IMR-90 (cell line): ENCODE measurements at regions not wholly inside any gene's neighbourhood (a gene's known extent, or its start where the extent isn't known, plus 50 kb on each side); places are given as distances from the start of the nearest gene placed in this dataset.

Experiments used
- ATAC-seq: fragments of 200-7000 bp; cut with Tn5 transposase; 2 replicates; pipeline ENCODE4 v1.9.1; 2020; ENCODE audit warnings: low read depth, mild to moderate bottlenecking, moderate library complexity
- BruUV-seq: library from RNA; stranded (reverse); fragments of 400-500 nt; replicated peaks from 2 replicates; lab custom pipeline; 2021; lab: Mats Ljungman, UMichigan
- CTCF ChIA-PET: fragments of 300-600 bp; formaldehyde crosslinking; extraction: SDS; loops from one replicate; lab custom pipeline; 2021; ENCODE audit warnings: antibody characterized with exemption; lab: Yijun Ruan, JAX
- POLR2A ChIA-PET: fragments of 300-600 bp; sonication (Branson Sonifier 250); formaldehyde crosslinking; loops from one replicate; lab custom pipeline; 2022; ENCODE audit warnings: antibody characterized with exemption; ENCODE audit not compliant: unreplicated experiment; lab: Charles Lee
- DNase-seq: peaks from one replicate; pipeline ENCODE4 v3.0.0; 2013
- H2AFZ ChIP-seq: replicated peaks from 2 replicates; pipeline ENCODE3; 2013; ENCODE audit warnings: low read length, mild to moderate bottlenecking; ENCODE audit not compliant: poor library complexity
- H2AK5ac ChIP-seq: 2 replicates; pipeline ENCODE4 v1.6.1; 2013; ENCODE audit warnings: low read depth, low read length, inconsistent platforms
- H2AK9ac ChIP-seq: replicated peaks from 2 replicates; pipeline ENCODE3; 2013; ENCODE audit warnings: mild to moderate bottlenecking, low read depth, low read length, moderate library complexity; ENCODE audit not compliant: poor library complexity
- H2BK120ac ChIP-seq: 2 replicates; pipeline ENCODE4 v1.6.1; 2013; ENCODE audit warnings: low read depth, low read length, inconsistent platforms
- H2BK15ac ChIP-seq: 3 replicates; pipeline ENCODE4 v1.6.1; 2013; ENCODE audit warnings: low read depth, low read length, inconsistent platforms
- H2BK20ac ChIP-seq: 2 replicates; pipeline ENCODE4 v1.6.1; 2013; ENCODE audit warnings: low read depth, mild to moderate bottlenecking, inconsistent platforms, low read length, moderate library complexity
- H2BK5ac ChIP-seq: 2 replicates; pipeline ENCODE4 v1.6.1; 2013; ENCODE audit warnings: mild to moderate bottlenecking, low read depth, low read length, inconsistent platforms; ENCODE audit not compliant: poor library complexity, severe bottlenecking
- H3K14ac ChIP-seq: replicated peaks from 2 replicates; pipeline ENCODE4 v1.6.1; 2013; ENCODE audit warnings: low read depth, low read length, inconsistent platforms
- H3K18ac ChIP-seq: 2 replicates; pipeline ENCODE4 v1.6.1; 2013; ENCODE audit warnings: low read depth, low read length, control low read depth
- H3K23ac ChIP-seq: 2 replicates; pipeline ENCODE4 v1.6.1; 2013; ENCODE audit warnings: low read depth, low read length, inconsistent platforms
- H3K27ac ChIP-seq: 2 replicates; pipeline ENCODE4 v1.5.1; 2013; ENCODE audit warnings: mild to moderate bottlenecking, control low read depth, low read length; ENCODE audit not compliant: insufficient read depth
- H3K27me3 ChIP-seq: 2 replicates; pipeline ENCODE4 v1.6.1; 2013; ENCODE audit warnings: low read length; ENCODE audit not compliant: control insufficient read depth, insufficient read depth
- H3K36me3 ChIP-seq: 2 replicates; pipeline ENCODE4 v1.6.1; 2013; ENCODE audit warnings: low read length, mixed read lengths; ENCODE audit not compliant: control insufficient read depth, insufficient read depth
- H3K4ac ChIP-seq: 2 replicates; pipeline ENCODE4 v1.6.1; 2013; ENCODE audit warnings: low read depth, low read length, inconsistent platforms
- H3K4me1 ChIP-seq: 2 replicates; pipeline ENCODE4 v1.6.1; 2013; ENCODE audit warnings: low read length, mixed read lengths; ENCODE audit not compliant: control insufficient read depth, insufficient read depth
- H3K4me2 ChIP-seq: 2 replicates; pipeline ENCODE4 v1.6.1; 2013; ENCODE audit warnings: low read depth, mild to moderate bottlenecking, control low read depth, low read length, moderate library complexity
- H3K4me3 ChIP-seq: 2 replicates; pipeline ENCODE4 v1.5.1; 2013; ENCODE audit warnings: low read depth, mild to moderate bottlenecking, control low read depth, low read length, moderate library complexity; ENCODE audit not compliant: insufficient read depth
- H3K56ac ChIP-seq: 2 replicates; pipeline ENCODE4 v1.6.1; 2013; ENCODE audit warnings: low read length, inconsistent platforms; ENCODE audit not compliant: insufficient read depth; ENCODE audit errors: extremely low read depth
- H3K79me1 ChIP-seq, 2 experiments: 2 replicates each; pipeline ENCODE4 v1.6.1; 2013; ENCODE audit warnings: low read length in 2 of 2, inconsistent platforms in 1 of 2, low read depth in 1 of 2
- H3K9ac ChIP-seq: 2 replicates; pipeline ENCODE4 v1.6.1; 2013; ENCODE audit warnings: low read depth, low read length, control low read depth
- H3K9me1 ChIP-seq: 2 replicates; pipeline ENCODE4 v1.6.1; 2013; ENCODE audit warnings: low read length, inconsistent platforms; ENCODE audit not compliant: insufficient read depth
- H3K9me3 ChIP-seq: 2 replicates; pipeline ENCODE4 v1.6.1; 2013; ENCODE audit warnings: low read length; ENCODE audit not compliant: control insufficient read depth, insufficient read depth
- H4K20me1 ChIP-seq: 2 replicates; pipeline ENCODE4 v1.6.1; 2013; ENCODE audit warnings: low read length, inconsistent platforms; ENCODE audit not compliant: insufficient read depth
- H4K5ac ChIP-seq: 2 replicates; pipeline ENCODE4 v1.6.1; 2013; ENCODE audit warnings: mild to moderate bottlenecking, low read depth, low read length, control low read depth
- H4K8ac ChIP-seq, 2 experiments: 2 replicates each; pipeline ENCODE4 v1.6.1; 2013; ENCODE audit warnings: low read depth in 2 of 2, low read length in 2 of 2, control low read depth in 1 of 2, inconsistent platforms in 1 of 2
- H4K91ac ChIP-seq: 2 replicates; pipeline ENCODE4 v1.6.1; 2013; ENCODE audit warnings: low read depth, low read length, inconsistent platforms; ENCODE audit not compliant: insufficient read depth
- BHLHE40 ChIP-seq: fragments of 150-350 bp; IDR thresholded peaks from 2 replicates; pipeline ENCODE4 v1.6.1; 2016; ENCODE audit warnings: mild to moderate bottlenecking, low read depth, low read length
- CEBPB ChIP-seq: IDR thresholded peaks from 2 replicates; pipeline ENCODE4 v1.6.1; 2012; ENCODE audit warnings: low read depth, low read length, improper control_type of control experiment
- CHD1 ChIP-seq: IDR thresholded peaks from 2 replicates; pipeline ENCODE4 v1.6.1; 2012; ENCODE audit warnings: low read depth, low read length, improper control_type of control experiment
- FOS ChIP-seq: fragments of 150-350 bp; IDR thresholded peaks from 2 replicates; pipeline ENCODE4 v1.6.1; 2016; ENCODE audit warnings: low read depth, low read length
- MAFK ChIP-seq: IDR thresholded peaks from 2 replicates; pipeline ENCODE4 v1.6.1; 2012; ENCODE audit warnings: low read depth, low read length, improper control_type of control experiment
- MAZ ChIP-seq: IDR thresholded peaks from 2 replicates; pipeline ENCODE4 v1.6.1; 2012; ENCODE audit warnings: low read depth, mild to moderate bottlenecking, low read length, improper control_type of control experiment, moderate library complexity, borderline replicate concordance
- MXI1 ChIP-seq: IDR thresholded peaks from 2 replicates; pipeline ENCODE4 v1.6.1; 2012; ENCODE audit warnings: low read depth, mild to moderate bottlenecking, low read length, moderate library complexity, borderline replicate concordance
- NFE2L2 ChIP-seq: fragments of 150-350 bp; IDR thresholded peaks from 2 replicates; pipeline ENCODE4 v1.6.1; 2016; ENCODE audit warnings: low read depth, mild to moderate bottlenecking, low read length
- POLR2A ChIP-seq: IDR thresholded peaks from 2 replicates; pipeline ENCODE4 v1.6.1; 2012; ENCODE audit warnings: mild to moderate bottlenecking, low read depth, low read length
- RAD21 ChIP-seq: IDR thresholded peaks from 2 replicates; pipeline ENCODE4 v1.6.1; 2012; ENCODE audit warnings: low read length, improper control_type of control experiment
- RCOR1 ChIP-seq: IDR thresholded peaks from 2 replicates; pipeline ENCODE4 v1.6.1; 2012; ENCODE audit warnings: mild to moderate bottlenecking, low read length, improper control_type of control experiment; ENCODE audit not compliant: insufficient replicate concordance
- RFX5 ChIP-seq: IDR thresholded peaks from 2 replicates; pipeline ENCODE4 v1.8.0; 2012; ENCODE audit warnings: low read depth, mild to moderate bottlenecking, low read length, moderate library complexity
- SMC3 ChIP-seq: fragments of 150-350 bp; IDR thresholded peaks from 2 replicates; pipeline ENCODE4 v1.6.1; 2016; ENCODE audit warnings: low read depth, mild to moderate bottlenecking, antibody characterized with exemption, low read length, moderate library complexity
- WGBS, 2 experiments: methylation state at CpG; one replicate each; pipeline versions ENCODE4 v1.1.5 to v1.1.7; 2013; ENCODE audit warnings: missing lambda C conversion rate in 2 of 2; ENCODE audit not compliant: insufficient read length in 1 of 2; ENCODE audit errors: extremely low coverage in 2 of 2; 5-methylcytosine and 5-hydroxymethylcytosine counted together
- dilution Hi-C: fragments of 300-500 bp; cut with HindIII; formaldehyde crosslinking; loops from one replicate; pipeline ENCODE4 v1.14.3; 2018; ENCODE audit warnings: low sequenced_read_pairs; ENCODE audit not compliant: unreplicated experiment
- in situ Hi-C: fragments of 300-500 bp; cut with MboI; formaldehyde crosslinking; loops from 3 replicates; pipeline ENCODE4 v1.14.3; 2019; ENCODE audit warnings: low sequenced_read_pairs, inconsistent platforms, mixed read lengths
- intact Hi-C: fragments of 100-400 bp; cut with micrococcal nuclease; formaldehyde crosslinking; loops from 2 replicates; pipeline ENCODE4 v1.10.0; 2022
- TF ChIP-seq, protein P1 (sequence below): fragments of 150-350 bp; IDR thresholded peaks from 2 replicates; pipeline ENCODE4 v1.6.1; 2017; ENCODE audit warnings: mild to moderate bottlenecking, antibody characterized with exemption, low read length, low read depth
- TF ChIP-seq, protein P2 (sequence below): conservative IDR thresholded peaks from 2 replicates; pipeline ENCODE4 v1.5.1; 2012; ENCODE audit warnings: mild to moderate bottlenecking, low read depth, low read length, improper control_type of control experiment
- TF ChIP-seq, protein P3 (sequence below): fragments of 150-350 bp; IDR thresholded peaks from 2 replicates; pipeline ENCODE4 v1.6.1; 2016; ENCODE audit warnings: low read depth, mild to moderate bottlenecking, low read length, moderate library complexity, borderline replicate concordance

DNA sequence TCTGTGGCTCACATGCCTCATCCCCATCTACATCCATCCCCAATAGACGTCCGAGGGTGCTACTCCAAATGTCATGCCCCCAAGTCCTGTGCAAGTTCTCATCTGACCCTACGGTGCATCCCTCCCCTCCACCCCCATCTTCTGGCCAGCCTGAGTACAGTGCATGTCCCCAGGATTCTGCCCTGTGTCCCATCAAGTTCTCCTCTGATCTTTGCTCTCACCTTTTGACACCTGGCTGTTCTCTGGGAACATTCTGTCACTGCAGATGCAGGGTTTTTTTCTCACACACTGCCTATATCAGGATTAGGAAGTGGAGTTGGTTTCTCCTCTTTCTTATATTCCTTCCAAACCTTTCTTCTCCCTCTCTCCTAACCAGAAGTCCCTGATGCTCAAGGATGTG, 377.2 kb downstream of the GADD45G start:
- H3K14ac ChIP-seq = no peak overlapping the region
- ChIA-PET CTCF (no interaction called here), POLR2A (no interaction called here)
- no peaks in the 10 kb centered on the region for H4K20me1 ChIP-seq
- H3K27ac ChIP-seq = no peak overlapping the region
- no TSS peak for BruUV-seq
- H3K27me3 ChIP-seq = peaks cover 4% of the 10 kb centered on the region
- DNase-seq = no peak
- no peak overlapping the region for H2BK120ac ChIP-seq
- no peak overlapping the region for H3K4ac ChIP-seq
- H3K4me2 ChIP-seq = no peak overlapping the region
- no peaks in the 10 kb centered on the region for H3K4me1 ChIP-seq
- dilution Hi-C loops = no loop called here
- WGBS, 2 experiments = 51% methylated on average over 3 of the region's 3 CpGs; no CpG with 5 or more reads in 1 of the 2 experiments
- H3K18ac ChIP-seq = no peak overlapping the region
- H2BK15ac ChIP-seq = no peak overlapping the region
- no peak overlapping the region for H2BK20ac ChIP-seq
- H3K9ac ChIP-seq = no peak overlapping the region
- H3K9me3 ChIP-seq = no peaks in the 10 kb centered on the region
- no peaks in the 10 kb centered on the region for H3K36me3 ChIP-seq
- no peak overlapping the region; the same call in 1 of the 2 replicates for H3K23ac ChIP-seq
- TF ChIP-seq RAD21 = no peak
- no peak for TF ChIP-seq POLR2A
- no peak for TF ChIP-seq MXI1
- TF ChIP-seq BHLHE40 = no peak
- TF ChIP-seq, protein P1, sequence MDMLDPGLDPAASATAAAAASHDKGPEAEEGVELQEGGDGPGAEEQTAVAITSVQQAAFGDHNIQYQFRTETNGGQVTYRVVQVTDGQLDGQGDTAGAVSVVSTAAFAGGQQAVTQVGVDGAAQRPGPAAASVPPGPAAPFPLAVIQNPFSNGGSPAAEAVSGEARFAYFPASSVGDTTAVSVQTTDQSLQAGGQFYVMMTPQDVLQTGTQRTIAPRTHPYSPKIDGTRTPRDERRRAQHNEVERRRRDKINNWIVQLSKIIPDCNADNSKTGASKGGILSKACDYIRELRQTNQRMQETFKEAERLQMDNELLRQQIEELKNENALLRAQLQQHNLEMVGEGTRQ = no peak
- TF ChIP-seq, protein P2, sequence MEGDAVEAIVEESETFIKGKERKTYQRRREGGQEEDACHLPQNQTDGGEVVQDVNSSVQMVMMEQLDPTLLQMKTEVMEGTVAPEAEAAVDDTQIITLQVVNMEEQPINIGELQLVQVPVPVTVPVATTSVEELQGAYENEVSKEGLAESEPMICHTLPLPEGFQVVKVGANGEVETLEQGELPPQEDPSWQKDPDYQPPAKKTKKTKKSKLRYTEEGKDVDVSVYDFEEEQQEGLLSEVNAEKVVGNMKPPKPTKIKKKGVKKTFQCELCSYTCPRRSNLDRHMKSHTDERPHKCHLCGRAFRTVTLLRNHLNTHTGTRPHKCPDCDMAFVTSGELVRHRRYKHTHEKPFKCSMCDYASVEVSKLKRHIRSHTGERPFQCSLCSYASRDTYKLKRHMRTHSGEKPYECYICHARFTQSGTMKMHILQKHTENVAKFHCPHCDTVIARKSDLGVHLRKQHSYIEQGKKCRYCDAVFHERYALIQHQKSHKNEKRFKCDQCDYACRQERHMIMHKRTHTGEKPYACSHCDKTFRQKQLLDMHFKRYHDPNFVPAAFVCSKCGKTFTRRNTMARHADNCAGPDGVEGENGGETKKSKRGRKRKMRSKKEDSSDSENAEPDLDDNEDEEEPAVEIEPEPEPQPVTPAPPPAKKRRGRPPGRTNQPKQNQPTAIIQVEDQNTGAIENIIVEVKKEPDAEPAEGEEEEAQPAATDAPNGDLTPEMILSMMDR = no peak
- no peak for TF ChIP-seq SMC3
- TF ChIP-seq FOS = no peak
- no peak for TF ChIP-seq MAFK
- no peak for TF ChIP-seq RFX5
- TF ChIP-seq MAZ = no peak
- TF ChIP-seq CHD1 = no peak
- TF ChIP-seq RCOR1 = no peak
- TF ChIP-seq, protein P3, sequence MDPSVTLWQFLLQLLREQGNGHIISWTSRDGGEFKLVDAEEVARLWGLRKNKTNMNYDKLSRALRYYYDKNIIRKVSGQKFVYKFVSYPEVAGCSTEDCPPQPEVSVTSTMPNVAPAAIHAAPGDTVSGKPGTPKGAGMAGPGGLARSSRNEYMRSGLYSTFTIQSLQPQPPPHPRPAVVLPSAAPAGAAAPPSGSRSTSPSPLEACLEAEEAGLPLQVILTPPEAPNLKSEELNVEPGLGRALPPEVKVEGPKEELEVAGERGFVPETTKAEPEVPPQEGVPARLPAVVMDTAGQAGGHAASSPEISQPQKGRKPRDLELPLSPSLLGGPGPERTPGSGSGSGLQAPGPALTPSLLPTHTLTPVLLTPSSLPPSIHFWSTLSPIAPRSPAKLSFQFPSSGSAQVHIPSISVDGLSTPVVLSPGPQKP = no peak
- TF ChIP-seq CEBPB = no peak
- TF ChIP-seq NFE2L2 = no peak
- no peak overlapping the region for H4K8ac ChIP-seq
- no peak overlapping the region for H2BK5ac ChIP-seq
- ATAC-seq = no peak
- no peak overlapping the region for H2AK5ac ChIP-seq
- in situ Hi-C loops = no loop called here
- H2AFZ ChIP-seq = no peak overlapping the region
- H3K9me1 ChIP-seq = no peaks in the 10 kb centered on the region
- H4K91ac ChIP-seq = no peak overlapping the region
- no peak overlapping the region for H2AK9ac ChIP-seq
- intact Hi-C loops = no loop called here
- no peak overlapping the region for H4K5ac ChIP-seq
- H3K79me1 ChIP-seq = no peaks in the 10 kb centered on the region
- H3K4me3 ChIP-seq = no peak overlapping the region
- H3K56ac ChIP-seq = no peak overlapping the region
